Erythroblast (primary cell): ENCODE measurements at regions not wholly inside any gene's neighbourhood (a gene's known extent, or its start where the extent isn't known, plus 50 kb on each side); places are given as distances from the start of the nearest gene placed in this dataset.

Source experiments
- GATA1 ChIP-seq: IDR thresholded peaks from 2 replicates; pipeline ENCODE4 v1.6.1; 2011; ENCODE audit warnings: low read depth, mild to moderate bottlenecking, control low read depth, low read length, moderate library complexity
- POLR2A ChIP-seq: IDR thresholded peaks from 2 replicates; pipeline ENCODE4 v1.6.1; 2011; ENCODE audit warnings: mild to moderate bottlenecking, low read length

DNA sequence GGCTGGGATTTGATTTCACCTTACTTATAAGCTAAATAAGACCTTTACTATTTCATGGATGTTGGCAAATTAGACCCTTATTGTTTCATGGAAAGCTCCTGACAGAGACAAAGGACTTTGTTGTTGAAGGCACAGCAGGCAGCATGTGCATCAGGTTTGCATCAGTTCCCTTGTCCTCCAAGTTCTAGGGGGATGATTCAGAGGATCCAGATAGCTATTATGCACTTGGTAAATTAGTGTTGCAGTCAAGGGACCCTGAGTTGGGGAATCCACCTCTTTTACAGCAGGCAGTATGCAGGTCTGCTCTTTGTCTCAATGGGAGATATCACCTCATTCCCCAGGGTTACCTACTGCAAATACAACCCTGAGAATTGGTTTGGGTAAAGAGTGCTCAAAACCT is 131.4 kb upstream of the IGSF10 start:
- TF ChIP-seq POLR2A (no peak), GATA1 (no peak)
